Tibial nerve (tissue), 3 donors: ENCODE measurements at regions not wholly inside any gene's neighbourhood (a gene's known extent, or its start where the extent isn't known, plus 50 kb on each side); places are given as distances from the start of the nearest gene placed in this dataset.

Experiments used
- POLR2A ChIP-seq, 2 donors: fragments of 450-650 bp; IDR thresholded peaks; one replicate each; pipeline ENCODE4 v1.6.1; 2017; ENCODE audit warnings: antibody characterized with exemption in 2 of 2, mild to moderate bottlenecking in 2 of 2, moderate library complexity in 2 of 2
- TF ChIP-seq, protein P1 (sequence below), 5 experiments: fragments of 200-600 bp in 3 of 5; fragments of 450-650 bp in 2 of 5; sonication (generic) in 3 of 5; IDR thresholded peaks; one replicate each; pipeline ENCODE4 v1.5.1; 2016 to 2019; ENCODE audit warnings: antibody characterized with exemption in 5 of 5, mild to moderate bottlenecking in 3 of 5, moderate library complexity in 2 of 5

DNA sequence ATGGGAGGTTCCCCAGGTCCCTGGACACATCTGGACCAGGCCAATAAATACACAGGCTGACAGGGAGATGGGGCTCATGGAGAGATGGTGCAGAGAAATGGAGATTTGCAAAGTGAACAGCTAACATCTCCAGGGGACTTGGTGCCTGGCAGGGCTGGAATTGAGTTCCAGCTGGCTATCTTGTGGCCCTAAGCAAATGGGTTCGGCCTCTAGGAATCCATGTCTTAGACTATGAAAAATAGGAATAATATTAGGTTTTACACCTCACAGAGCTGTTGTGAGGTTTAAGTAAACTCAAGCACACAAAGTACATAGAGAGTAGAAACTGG lies 82.9 kb upstream of the SPATA12 start:
- no peak for TF ChIP-seq POLR2A (IDR thresholded peaks at IDR 0.05)
- TF ChIP-seq, protein P1, sequence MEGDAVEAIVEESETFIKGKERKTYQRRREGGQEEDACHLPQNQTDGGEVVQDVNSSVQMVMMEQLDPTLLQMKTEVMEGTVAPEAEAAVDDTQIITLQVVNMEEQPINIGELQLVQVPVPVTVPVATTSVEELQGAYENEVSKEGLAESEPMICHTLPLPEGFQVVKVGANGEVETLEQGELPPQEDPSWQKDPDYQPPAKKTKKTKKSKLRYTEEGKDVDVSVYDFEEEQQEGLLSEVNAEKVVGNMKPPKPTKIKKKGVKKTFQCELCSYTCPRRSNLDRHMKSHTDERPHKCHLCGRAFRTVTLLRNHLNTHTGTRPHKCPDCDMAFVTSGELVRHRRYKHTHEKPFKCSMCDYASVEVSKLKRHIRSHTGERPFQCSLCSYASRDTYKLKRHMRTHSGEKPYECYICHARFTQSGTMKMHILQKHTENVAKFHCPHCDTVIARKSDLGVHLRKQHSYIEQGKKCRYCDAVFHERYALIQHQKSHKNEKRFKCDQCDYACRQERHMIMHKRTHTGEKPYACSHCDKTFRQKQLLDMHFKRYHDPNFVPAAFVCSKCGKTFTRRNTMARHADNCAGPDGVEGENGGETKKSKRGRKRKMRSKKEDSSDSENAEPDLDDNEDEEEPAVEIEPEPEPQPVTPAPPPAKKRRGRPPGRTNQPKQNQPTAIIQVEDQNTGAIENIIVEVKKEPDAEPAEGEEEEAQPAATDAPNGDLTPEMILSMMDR (IDR thresholded peaks at IDR 0.05): no peak
